Mucosa of descending colon (tissue), 3 donors: ENCODE measurements at regions not wholly inside any gene's neighbourhood (a gene's known extent, or its start where the extent isn't known, plus 50 kb on each side); places are given as distances from the start of the nearest gene placed in this dataset.

Experiments
- ATAC-seq: fragments of 200-7000 bp; cut with Tn5 transposase; one replicate; pipeline ENCODE4 v1.9.1; 2020; ENCODE audit warnings: mild to moderate bottlenecking, moderate library complexity
- DNase-seq, 3 donors: peaks; one replicate each; pipeline ENCODE4 v3.0.0-alpha.2; 2020
- H3K36me3 ChIP-seq: fragments of 200-600 bp; one replicate; pipeline ENCODE4 v1.8.0; 2021; ENCODE audit warnings: low read depth, mild to moderate bottlenecking
- H3K4me1 ChIP-seq: fragments of 200-600 bp; one replicate; pipeline ENCODE4 v1.8.0; 2021; ENCODE audit warnings: low read depth, mild to moderate bottlenecking
- H3K4me3 ChIP-seq: fragments of 200-600 bp; one replicate; pipeline ENCODE4 v1.8.0; 2021; ENCODE audit warnings: mild to moderate bottlenecking
- H3K9me3 ChIP-seq: fragments of 200-600 bp; one replicate; pipeline ENCODE4 v1.8.0; 2021; ENCODE audit warnings: mild to moderate bottlenecking
- intact Hi-C, 2 donors: fragments of 100-400 bp; cut with DNase I in 1 of 2; cut with micrococcal nuclease in 1 of 2; formaldehyde crosslinking; loops; one replicate each; pipeline versions ENCODE4 v1.11.0 to v1.11.1; 2022; cut with DNase I, micrococcal nuclease
- TF ChIP-seq, protein P1 (sequence below): fragments of 200-600 bp; IDR thresholded peaks from one replicate; pipeline ENCODE4 v1.8.0; 2022; ENCODE audit warnings: antibody characterized with exemption, mild to moderate bottlenecking
- donor health status: DM: no; HTN: no; CAD: no; lungs with moderate emphysema.
- donor health status: DM: no; HTN: no; CAD: no.
- donor health status: DM: no; HTN: yes; CAD: no.

DNA sequence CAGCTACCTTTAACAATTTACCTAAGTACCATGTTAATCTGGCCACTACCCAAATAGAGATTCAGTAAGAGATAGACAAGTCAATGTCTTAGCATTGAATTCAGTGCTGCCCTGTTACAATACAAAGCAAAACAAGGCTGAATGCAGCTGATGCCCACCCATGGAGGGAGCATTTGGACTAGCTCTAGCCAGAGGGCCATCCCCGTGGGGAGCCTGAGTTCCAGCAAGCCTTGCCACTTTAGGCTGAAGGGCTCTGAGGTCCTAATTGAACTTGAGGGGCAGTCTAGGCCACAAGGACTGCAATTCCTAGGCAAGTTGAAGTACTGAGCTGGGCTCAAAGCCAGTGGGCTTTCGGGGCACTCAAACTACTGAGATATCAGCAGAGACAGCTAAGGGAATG is 265.9 kb downstream of the EFHB start:
- H3K4me3 ChIP-seq, result no peak overlapping the region
- intact Hi-C loops, result no loop called here
- TF ChIP-seq, protein P1, sequence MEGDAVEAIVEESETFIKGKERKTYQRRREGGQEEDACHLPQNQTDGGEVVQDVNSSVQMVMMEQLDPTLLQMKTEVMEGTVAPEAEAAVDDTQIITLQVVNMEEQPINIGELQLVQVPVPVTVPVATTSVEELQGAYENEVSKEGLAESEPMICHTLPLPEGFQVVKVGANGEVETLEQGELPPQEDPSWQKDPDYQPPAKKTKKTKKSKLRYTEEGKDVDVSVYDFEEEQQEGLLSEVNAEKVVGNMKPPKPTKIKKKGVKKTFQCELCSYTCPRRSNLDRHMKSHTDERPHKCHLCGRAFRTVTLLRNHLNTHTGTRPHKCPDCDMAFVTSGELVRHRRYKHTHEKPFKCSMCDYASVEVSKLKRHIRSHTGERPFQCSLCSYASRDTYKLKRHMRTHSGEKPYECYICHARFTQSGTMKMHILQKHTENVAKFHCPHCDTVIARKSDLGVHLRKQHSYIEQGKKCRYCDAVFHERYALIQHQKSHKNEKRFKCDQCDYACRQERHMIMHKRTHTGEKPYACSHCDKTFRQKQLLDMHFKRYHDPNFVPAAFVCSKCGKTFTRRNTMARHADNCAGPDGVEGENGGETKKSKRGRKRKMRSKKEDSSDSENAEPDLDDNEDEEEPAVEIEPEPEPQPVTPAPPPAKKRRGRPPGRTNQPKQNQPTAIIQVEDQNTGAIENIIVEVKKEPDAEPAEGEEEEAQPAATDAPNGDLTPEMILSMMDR, result no peak
- H3K9me3 ChIP-seq, result no peaks in the 10 kb centered on the region
- H3K36me3 ChIP-seq, result no peaks in the 10 kb centered on the region
- no peaks in the 10 kb centered on the region for H3K4me1 ChIP-seq
- DNase-seq, result no peak
- ATAC-seq, result no peak

DNA sequence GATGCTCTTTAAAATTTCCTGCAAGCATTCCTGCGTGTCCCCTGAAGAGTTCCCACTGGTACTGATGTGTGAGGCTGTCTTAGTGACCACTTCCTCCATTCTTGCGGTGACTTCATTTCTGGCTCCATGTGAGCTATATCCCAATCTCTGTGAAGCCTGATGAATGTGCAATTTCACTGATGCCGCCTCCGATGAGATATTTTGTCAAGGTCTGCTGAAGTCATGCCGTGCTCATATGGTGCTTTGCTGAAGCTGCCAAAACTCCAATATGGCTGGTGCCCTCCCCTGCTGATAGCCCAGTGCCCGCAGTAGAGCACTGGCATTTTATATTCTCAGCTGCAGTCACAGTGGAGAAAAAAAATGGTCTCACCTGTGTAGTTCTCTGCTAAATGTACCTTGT is 271.5 kb downstream of the EFHB start:
- intact Hi-C loops, result no loop called here
- TF ChIP-seq, protein P1, result no peak
- DNase-seq (no peak), ATAC-seq (no peak)
- no peaks in the 10 kb centered on the region for H3K36me3 ChIP-seq
- H3K4me1 ChIP-seq, result no peaks in the 10 kb centered on the region
- no peaks in the 10 kb centered on the region for H3K9me3 ChIP-seq
- no peak overlapping the region for H3K4me3 ChIP-seq

DNA sequence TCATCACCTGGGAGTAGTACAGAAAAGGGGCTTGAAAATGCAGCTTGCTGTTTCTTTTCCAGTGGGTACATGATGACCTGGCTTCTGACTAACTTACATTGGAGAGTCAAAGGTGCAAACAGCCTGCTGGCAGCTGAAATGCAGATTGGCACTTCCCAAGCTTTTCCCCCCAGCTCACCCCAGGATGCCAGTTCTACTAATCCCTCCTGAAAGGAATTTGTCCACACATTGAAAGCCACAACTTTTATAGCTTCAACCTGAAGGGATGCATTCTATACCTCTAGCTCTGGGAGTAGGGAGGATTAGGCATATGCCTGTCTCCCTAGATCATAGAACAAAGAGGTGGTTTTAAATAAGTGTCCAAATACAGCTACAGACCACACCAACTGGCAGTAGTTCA is 281.7 kb downstream of the EFHB start:
- Histone ChIP-seq H3K4me1 (no peaks in the 10 kb centered on the region), H3K4me3 (no peak overlapping the region), H3K9me3 (peaks cover 14% of the 10 kb centered on the region), H3K36me3 (no peaks in the 10 kb centered on the region)
- DNase-seq (no peak), ATAC-seq (no peak)
- TF ChIP-seq, protein P1, result no peak
- intact Hi-C loops, result no loop called here

DNA sequence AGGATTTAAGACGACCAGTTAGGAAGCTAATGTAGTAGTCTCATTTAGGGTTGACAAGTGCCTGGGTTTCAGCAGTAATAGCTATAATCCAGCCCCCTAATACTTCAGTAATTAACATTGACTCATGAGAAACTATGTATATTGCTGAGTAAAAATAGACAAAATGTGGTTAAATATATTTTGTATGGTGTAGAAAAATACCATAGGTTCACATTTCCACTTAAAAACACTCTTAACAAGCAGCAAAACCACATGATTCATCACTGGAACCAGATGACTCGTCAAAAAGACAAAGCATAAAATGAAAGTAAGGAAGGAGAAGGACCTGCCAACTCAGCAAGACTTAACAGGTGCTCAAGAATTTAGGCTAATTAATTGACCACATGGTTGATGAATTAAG is 288.9 kb downstream of the EFHB start:
- intact Hi-C loops, result no loop called here
- Histone ChIP-seq H3K9me3 (no peaks in the 10 kb centered on the region), H3K4me3 (no peak overlapping the region)

DNA sequence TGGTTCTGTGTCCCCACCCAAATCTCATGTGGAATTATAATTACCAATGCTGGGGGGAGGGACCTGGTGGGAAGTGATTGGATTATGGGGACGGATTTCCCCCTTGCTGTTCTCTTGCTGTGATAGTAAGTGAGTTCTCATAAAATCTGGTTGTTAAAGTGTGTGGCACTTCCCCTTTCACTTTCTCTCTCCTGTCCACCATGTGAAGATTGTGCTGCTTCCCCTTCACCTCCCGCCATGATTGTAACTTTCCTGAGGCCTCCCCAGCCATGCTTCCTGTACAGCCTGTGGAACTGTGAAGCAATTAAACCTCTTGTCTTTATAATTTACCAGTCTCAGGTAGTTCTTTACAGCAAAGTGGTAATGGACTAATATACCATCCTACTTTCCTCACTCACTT is 289.6 kb downstream of the EFHB start:
- TF ChIP-seq, protein P1, result no peak

More for the DNA sequence above, 288.9 kb downstream of the EFHB start:
- TF ChIP-seq, protein P1, result no peak
- DNase-seq (no peak), ATAC-seq (no peak)
- no peaks in the 10 kb centered on the region for H3K4me1 ChIP-seq
- H3K36me3 ChIP-seq, result no peaks in the 10 kb centered on the region

DNA sequence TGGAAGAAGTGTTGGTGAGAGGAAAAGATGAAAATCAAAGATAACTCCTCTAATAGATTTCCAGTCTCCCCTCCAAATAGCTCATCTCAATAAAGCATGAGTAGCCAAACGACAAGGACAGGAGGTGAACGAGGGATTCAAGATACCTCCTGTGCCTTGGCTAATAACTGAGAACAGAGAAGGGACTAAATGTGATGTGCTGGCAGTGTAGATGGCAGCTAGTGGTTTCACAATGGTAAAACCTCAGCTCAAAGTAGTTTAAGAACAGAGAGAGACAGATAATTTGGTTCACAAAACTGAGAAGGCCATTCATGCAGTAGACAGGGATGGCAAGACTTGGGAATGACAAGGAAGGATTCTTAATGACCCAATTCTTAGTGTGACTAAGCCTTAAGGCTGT is 292.6 kb downstream of the EFHB start:
- Histone ChIP-seq H3K4me3 (no peak overlapping the region), H3K4me1 (no peaks in the 10 kb centered on the region), H3K9me3 (no peaks in the 10 kb centered on the region), H3K36me3 (no peaks in the 10 kb centered on the region)
- DNase-seq (no peak), ATAC-seq (no peak)
- TF ChIP-seq, protein P1, result no peak
- intact Hi-C loops, result no loop called here

More for the DNA sequence above, 289.6 kb downstream of the EFHB start:
- DNase-seq (no peak), ATAC-seq (no peak)
- intact Hi-C loops, result no loop called here
- H3K4me1 ChIP-seq, result no peaks in the 10 kb centered on the region
- no peaks in the 10 kb centered on the region for H3K36me3 ChIP-seq
- no peak overlapping the region for H3K4me3 ChIP-seq
- H3K9me3 ChIP-seq, result no peaks in the 10 kb centered on the region
